ENCODE measurements at regions not wholly inside any gene's neighbourhood (a gene's known extent, or its start where the extent isn't known, plus 50 kb on each side); places are given as distances from the start of the nearest gene placed in this dataset.
"Not testable (repeated sequence)": the region's sequence is repeated elsewhere in the genome, so short reads cannot be mapped to it uniquely, and the experiment has no call there.

DNA sequence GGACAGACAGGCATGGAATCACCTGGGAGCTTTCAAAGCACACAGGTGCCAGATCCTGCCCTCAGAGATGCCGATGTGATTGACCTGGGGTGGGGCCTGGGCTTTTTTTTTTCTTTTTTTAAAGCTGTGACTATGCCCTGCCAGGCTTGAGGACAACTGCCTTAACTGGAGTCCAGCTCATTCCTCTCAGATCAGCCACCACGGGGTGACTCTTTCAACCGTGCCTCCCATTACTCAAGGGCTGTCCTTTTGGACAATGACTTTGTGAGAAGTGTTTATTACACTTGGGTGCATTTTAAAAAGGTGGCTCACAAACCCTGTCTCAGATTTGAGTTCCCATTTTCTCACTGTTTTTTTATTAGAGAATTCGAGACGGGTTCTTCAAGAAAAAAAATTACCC is 57.1 kb upstream of the RALY start:
- TF ChIP-seq CTCF (conservative IDR thresholded peaks at IDR 0.05; ENCODE audit: low read depth) = no peak
- no peak overlapping the region for H3K27ac ChIP-seq
- no peak for DNase-seq (ENCODE audit: low spot score)
- CTCF ChIA-PET = interaction anchor here (1.0 kb wide), 1 partner anchor 23 kb away, joined by 3 read pairs; no protein-coding TSS in a partner anchor
- POLR2A ChIA-PET (ENCODE audit: low non-redundant PET) = no interaction called here

DNA sequence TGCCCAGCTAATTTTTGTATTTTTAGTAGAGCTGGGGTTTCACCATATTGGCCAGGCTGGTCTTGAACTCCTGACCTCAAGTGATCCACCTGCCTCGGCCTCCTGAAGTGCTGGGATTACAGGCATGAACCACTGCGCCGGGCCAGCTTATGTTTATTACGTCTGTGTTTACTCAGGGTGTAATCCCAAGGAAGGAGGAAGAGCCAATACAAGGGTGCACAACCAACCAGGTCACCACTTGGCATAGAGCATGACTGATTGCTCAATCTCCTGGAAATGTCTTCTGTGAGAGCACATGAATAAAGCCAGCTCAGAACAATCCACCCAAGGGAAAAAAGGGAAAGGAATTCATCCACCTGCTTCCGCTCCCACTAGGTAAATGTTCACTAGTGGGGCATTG is 54.7 kb upstream of the RALY start:
- CTCF ChIA-PET; DNase-seq (ENCODE audit: low spot score); POLR2A ChIA-PET (ENCODE audit: low non-redundant PET); H3K27ac ChIP-seq: not testable (repeated sequence)

- CTCF ChIA-PET = no interaction called here
- TF ChIP-seq CTCF (conservative IDR thresholded peaks at IDR 0.05; ENCODE audit: low read depth) = no peak
- H3K27ac ChIP-seq = no peak overlapping the region
- POLR2A ChIA-PET (ENCODE audit: low non-redundant PET) = no interaction called here
- DNase-seq (ENCODE audit: low spot score) = no peak
Measured at GRCh38 chr20:33940666-33941065, 53.0 kb upstream of the RALY start.
